HG03575 (cell line): ENCODE measurements at regions not wholly inside any gene's neighbourhood (a gene's known extent, or its start where the extent isn't known, plus 50 kb on each side); places are given as distances from the start of the nearest gene placed in this dataset.
A peak's percentile ranks its signal among the peaks of the same experiment; 100 is the strongest.

ENCODE experiments used
- ATAC-seq: cut with Tn5 transposase; IDR thresholded peaks from one replicate; pipeline ENCODE4 v1.9.1; 2021; ENCODE audit not compliant: unreplicated experiment, insufficient number of reproducible peaks, low FRiP score; ENCODE audit errors: extremely low read depth

GRCh38 chr3:104553121-104553520 lies 813.6 kb upstream of the ALCAM start:
- no peak for ATAC-seq

- ATAC-seq, result no peak
These were observed 812.3 kb upstream of the ALCAM start for GRCh38 chr3:104554425-104554824.

- no peak for ATAC-seq
These were observed 811.0 kb upstream of the ALCAM start for GRCh38 chr3:104555728-104556127.

- ATAC-seq, result no peak
These were observed 810.2 kb upstream of the ALCAM start for GRCh38 chr3:104556372-104557078.

- no peak for ATAC-seq
These were observed 805.4 kb upstream of the ALCAM start for GRCh38 chr3:104561324-104561723.

- ATAC-seq, result no peak
These were observed 802.6 kb upstream of the ALCAM start for GRCh38 chr3:104564045-104564643.

- ATAC-seq, result no peak
These were observed 800.7 kb upstream of the ALCAM start for GRCh38 chr3:104566054-104566453.

GRCh38 chr3:104575634-104576033 lies 791.1 kb upstream of the ALCAM start:
- ATAC-seq, result no peak

- ATAC-seq, result no peak
These were observed 788.2 kb upstream of the ALCAM start for GRCh38 chr3:104578558-104578957.

GRCh38 chr3:104582092-104582491 lies 784.6 kb upstream of the ALCAM start:
- ATAC-seq, result no peak

GRCh38 chr3:104584682-104585081 lies 782.0 kb upstream of the ALCAM start:
- no peak for ATAC-seq

- no peak for ATAC-seq
These were observed 780.4 kb upstream of the ALCAM start for GRCh38 chr3:104586344-104586743.

- ATAC-seq, result no peak
These were observed 778.3 kb upstream of the ALCAM start for GRCh38 chr3:104588442-104588841.

GRCh38 chr3:104591776-104592175 lies 774.9 kb upstream of the ALCAM start:
- no peak for ATAC-seq

GRCh38 chr3:104594491-104594890 lies 772.2 kb upstream of the ALCAM start:
- no peak for ATAC-seq

GRCh38 chr3:104596054-104596453 lies 770.7 kb upstream of the ALCAM start:
- ATAC-seq, result no peak

- ATAC-seq, result peak; percentile 86
These were observed 770.2 kb upstream of the ALCAM start for GRCh38 chr3:104596551-104596950.

GRCh38 chr3:104598848-104599511 lies 767.7 kb upstream of the ALCAM start:
- ATAC-seq, result no peak

- ATAC-seq, result no peak
These were observed 762.2 kb upstream of the ALCAM start for GRCh38 chr3:104604326-104605010.

- ATAC-seq, result no peak
These were observed 759.9 kb upstream of the ALCAM start for GRCh38 chr3:104606812-104607211.
